HG02981 (cell line): ENCODE measurements at regions not wholly inside any gene's neighbourhood (a gene's known extent, or its start where the extent isn't known, plus 50 kb on each side); places are given as distances from the start of the nearest gene placed in this dataset.

Experiments used
- ATAC-seq: cut with Tn5 transposase; IDR thresholded peaks from one replicate; pipeline ENCODE4 v1.9.1; 2021; ENCODE audit warnings: mild to moderate bottlenecking, moderate library complexity; ENCODE audit not compliant: unreplicated experiment

- ATAC-seq, result no peak
These were observed 153.8 kb upstream of the FST start for GRCh38 chr5:53326424-53327153.

- no peak for ATAC-seq
These were observed 152.6 kb upstream of the FST start for GRCh38 chr5:53327811-53328334.

GRCh38 chr5:53330491-53330890 is 149.9 kb upstream of the FST start:
- no peak for ATAC-seq

- ATAC-seq, result no peak
These were observed 149.0 kb upstream of the FST start for GRCh38 chr5:53331463-53331862.

GRCh38 chr5:53333160-53333559 is 147.3 kb upstream of the FST start:
- no peak for ATAC-seq

DNA sequence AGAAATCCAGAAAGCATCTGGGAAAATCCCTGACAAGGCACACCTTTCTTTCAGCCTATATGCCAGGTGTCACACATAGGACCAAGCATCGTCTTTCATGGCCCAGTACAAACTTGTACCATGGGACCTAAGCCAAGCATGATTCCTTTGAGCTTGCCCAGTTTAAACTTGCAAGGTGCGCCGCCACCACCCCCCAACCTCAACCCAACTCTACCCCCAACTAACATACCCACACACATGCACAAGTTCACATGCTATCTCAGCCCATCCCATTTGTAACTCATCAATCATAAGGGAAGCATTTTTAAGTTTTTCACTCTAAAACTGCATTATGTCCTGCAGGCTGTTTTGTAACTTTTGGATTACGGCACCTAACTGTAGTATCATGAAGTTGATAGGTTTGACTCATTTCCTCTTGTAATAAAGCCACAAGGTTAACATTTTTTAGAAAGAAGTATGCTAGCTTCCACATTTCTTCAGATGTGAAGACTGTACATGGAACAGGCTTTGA is 145.9 kb upstream of the FST start:
- no peak for ATAC-seq

GRCh38 chr5:53335115-53335514 is 145.3 kb upstream of the FST start:
- ATAC-seq, result no peak

GRCh38 chr5:53337827-53338226 is 142.6 kb upstream of the FST start:
- ATAC-seq, result no peak

- ATAC-seq, result no peak
These were observed 141.5 kb upstream of the FST start for GRCh38 chr5:53338971-53339370.

DNA sequence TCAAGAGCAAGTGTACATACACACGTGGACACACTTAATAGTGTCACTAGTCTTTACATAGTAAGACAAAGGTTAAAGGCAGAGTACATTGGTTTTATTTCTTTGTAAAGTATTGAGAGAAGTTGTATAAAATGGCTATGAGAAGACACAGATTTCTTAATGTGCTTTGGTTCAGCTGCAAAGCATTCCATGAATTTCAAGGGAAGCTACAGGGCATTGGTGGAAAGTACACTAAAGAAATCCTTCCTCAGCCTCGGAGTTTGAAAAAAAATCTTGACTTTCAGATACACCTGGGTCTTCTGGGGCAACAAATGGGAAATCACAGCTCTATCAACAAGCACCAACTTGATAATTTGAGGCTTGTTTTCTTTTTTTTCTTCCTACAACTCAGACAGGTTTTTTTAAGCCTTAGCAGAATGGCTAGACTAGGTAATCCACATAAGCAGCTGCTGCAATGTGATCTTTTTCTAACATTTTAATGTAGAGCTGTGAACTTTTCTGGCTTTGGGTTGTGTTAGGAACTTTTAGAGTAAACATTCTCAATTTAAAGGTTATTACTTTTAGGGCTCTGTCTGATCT is 140.4 kb upstream of the FST start:
- ATAC-seq, result no peak

GRCh38 chr5:53340956-53341750 is 139.3 kb upstream of the FST start:
- no peak for ATAC-seq

DNA sequence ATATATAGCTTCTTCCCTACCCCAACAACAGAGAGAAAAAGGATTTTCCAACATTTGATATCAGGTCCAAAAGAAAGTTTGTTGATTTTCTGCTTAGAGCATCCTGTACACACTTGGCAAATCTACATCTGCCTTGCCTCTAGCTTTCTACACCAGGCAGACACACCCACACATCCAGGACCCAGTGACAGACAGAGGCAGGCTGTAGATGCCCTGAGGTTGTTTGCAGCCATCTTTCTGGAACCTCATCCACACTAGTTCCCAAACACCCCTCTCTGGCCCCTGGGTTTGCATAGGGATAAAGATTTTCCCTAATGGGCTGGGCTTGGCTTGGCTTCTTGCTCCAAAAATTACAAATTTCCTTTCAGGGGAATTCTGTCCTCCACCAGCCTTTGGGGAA is 138.2 kb upstream of the FST start:
- no peak for ATAC-seq

DNA sequence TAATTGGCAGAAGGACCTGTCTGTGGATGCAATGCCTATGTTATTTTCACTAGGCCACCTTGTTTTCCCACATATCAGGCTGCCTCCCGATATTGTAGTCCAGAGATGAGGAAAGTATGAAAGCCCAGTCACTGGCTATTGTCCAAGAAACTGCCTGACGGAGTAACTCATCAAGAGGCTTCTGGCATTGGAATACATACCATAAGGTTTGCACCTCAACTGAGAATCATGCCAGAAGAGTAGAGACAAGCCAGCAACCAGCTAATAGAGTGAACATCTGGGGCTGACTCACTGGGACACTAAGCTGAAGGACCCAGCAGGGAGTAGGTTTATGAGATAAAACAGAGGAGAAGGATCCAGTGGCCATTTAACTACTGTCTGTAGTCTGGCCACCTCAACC is 137.2 kb upstream of the FST start:
- no peak for ATAC-seq

GRCh38 chr5:53350368-53350767 is 130.1 kb upstream of the FST start:
- ATAC-seq, result no peak

DNA sequence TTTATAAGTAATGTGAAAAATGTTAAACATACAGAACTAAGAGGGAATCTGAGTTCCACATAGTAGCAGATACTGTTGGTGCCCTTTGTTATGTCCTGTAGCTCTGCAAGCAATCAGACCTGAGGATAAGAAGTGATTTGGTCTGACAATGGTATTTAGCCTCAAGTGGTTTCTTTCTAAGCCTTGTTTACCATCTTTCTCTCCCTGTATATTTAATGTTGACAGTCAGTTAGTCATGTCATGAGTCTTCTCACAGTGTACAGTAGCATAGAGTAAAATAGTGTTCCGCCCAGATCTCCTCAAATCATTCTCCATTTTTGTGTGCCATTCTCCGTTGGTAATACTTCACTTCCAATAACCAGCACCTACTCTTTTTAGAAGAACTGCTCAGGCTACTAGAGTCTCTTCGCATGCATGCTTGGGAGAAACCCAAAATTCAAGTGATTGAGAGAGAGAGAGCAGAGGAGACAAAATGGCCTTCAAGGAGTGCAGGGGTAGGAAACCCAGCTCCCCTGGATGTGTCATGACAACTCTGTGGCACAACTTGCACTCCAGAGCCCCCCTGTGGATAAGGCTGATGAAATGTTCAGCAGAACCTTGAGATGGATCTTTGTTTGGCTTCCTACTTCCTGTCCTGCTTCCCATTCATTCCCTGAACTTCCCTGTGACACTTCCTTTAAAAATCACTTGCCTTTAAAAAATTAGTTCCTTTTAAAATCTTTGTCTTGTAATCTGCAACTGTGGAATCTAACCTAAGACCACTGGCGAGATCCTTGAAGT is 129.2 kb upstream of the FST start:
- ATAC-seq, result no peak

DNA sequence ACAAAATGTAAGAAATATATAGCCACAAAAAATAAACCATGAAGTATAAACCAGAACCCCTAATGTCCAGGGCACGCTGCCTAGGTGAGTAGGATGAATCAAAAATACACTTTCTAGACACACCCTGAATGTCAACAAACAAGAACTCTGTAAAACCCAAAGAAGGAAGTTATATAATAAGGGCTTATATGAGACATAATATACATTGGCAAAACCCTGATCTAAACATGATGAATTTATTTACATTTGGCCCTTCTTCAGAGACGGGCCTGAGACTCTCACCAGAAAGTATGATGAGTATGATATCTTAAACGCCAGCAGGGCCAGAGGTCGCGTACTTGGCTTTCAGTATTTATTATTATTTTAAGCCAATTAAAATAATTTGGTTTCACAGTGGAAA is 125.1 kb upstream of the FST start:
- ATAC-seq, result no peak

DNA sequence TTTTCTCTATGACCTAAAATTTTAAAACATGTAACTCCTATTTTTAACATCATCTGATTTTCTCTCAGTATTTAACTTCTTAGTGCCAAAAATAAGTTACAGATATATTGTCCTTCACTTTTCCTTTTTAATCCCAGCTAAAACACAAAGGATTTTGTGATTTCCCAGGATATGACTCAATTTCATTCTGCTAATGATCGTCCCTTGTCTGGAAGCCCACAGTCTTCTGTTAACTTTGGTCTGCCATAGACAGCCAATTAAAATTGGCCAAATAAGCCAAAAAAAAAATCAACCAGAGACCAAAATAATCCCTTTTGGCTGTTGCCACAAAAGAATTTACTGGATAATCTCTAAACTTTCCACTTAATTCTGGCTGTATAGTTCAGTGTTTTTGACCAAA is 124.5 kb upstream of the FST start:
- ATAC-seq, result no peak

- no peak for ATAC-seq
These were observed 123.0 kb upstream of the FST start for GRCh38 chr5:53357439-53357838.

DNA sequence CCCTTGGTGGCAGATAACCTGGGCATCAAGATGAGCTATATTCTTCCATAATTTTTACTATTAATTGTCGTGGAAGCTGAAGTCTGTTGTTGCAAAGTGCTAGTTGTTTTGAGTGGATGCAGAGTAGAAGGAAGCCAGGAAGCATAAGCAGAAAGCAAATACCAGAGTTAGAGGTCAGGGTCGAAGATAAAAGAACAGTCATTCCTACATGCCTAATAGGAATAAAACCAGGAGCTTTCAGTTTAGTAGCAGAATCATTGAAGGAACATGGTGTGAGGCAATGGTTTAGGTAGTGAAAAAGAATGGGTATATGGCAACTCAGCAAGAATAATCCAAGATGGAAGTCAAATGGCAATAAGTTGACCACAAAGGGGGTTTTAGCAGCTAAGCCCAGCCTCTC is 121.6 kb upstream of the FST start:
- no peak for ATAC-seq

- ATAC-seq, result no peak
These were observed 120.4 kb upstream of the FST start for GRCh38 chr5:53359916-53360517.

GRCh38 chr5:53360811-53361210 is 119.6 kb upstream of the FST start:
- no peak for ATAC-seq
